GM21360 (cell line): ENCODE measurements at regions not wholly inside any gene's neighbourhood (a gene's known extent, or its start where the extent isn't known, plus 50 kb on each side); places are given as distances from the start of the nearest gene placed in this dataset.
"Not testable (repeated sequence)": the region's sequence is repeated elsewhere in the genome, so short reads cannot be mapped to it uniquely, and the experiment has no call there.

Experiments
- ATAC-seq: cut with Tn5 transposase; IDR thresholded peaks from one replicate; pipeline ENCODE4 v1.9.1; 2021; ENCODE audit warnings: mild to moderate bottlenecking, moderate library complexity; ENCODE audit not compliant: unreplicated experiment

GRCh38 chr7:76926416-76926815 is 105.7 kb downstream of the SPDYE17 start:
- ATAC-seq, result not testable (repeated sequence)

GRCh38 chr7:76924756-76925155 is 107.4 kb downstream of the SPDYE17 start:
- not testable (repeated sequence) for ATAC-seq

GRCh38 chr7:76918619-76919018 is 113.5 kb downstream of the SPDYE17 start:
- not testable (repeated sequence) for ATAC-seq

- peak; percentile 68 for ATAC-seq
Observed at GRCh38 chr7:76914361-76914760, 117.8 kb downstream of the SPDYE17 start.

- not testable (repeated sequence) for ATAC-seq
Observed at GRCh38 chr7:76912011-76912814, 119.9 kb downstream of the SPDYE17 start.

GRCh38 chr7:76904688-76905087 is 127.5 kb downstream of the SPDYE17 start:
- not testable (repeated sequence) for ATAC-seq

- ATAC-seq, result not testable (repeated sequence)
Observed at GRCh38 chr7:76901944-76902710, 130.0 kb downstream of the SPDYE17 start.

- not testable (repeated sequence) for ATAC-seq
Observed at GRCh38 chr7:76898807-76899206, 133.4 kb downstream of the SPDYE17 start.

GRCh38 chr7:76897007-76897406 is 135.2 kb downstream of the SPDYE17 start:
- ATAC-seq, result not testable (repeated sequence)

GRCh38 chr7:76895696-76896095 is 136.5 kb downstream of the SPDYE17 start:
- not testable (repeated sequence) for ATAC-seq

- not testable (repeated sequence) for ATAC-seq
Observed at GRCh38 chr7:76891771-76892170, 140.4 kb downstream of the SPDYE17 start.

- ATAC-seq, result not testable (repeated sequence)
Observed at GRCh38 chr7:76879733-76880288, 152.3 kb downstream of the SPDYE17 start.

GRCh38 chr7:76875760-76876159 is 156.4 kb downstream of the SPDYE17 start:
- not testable (repeated sequence) for ATAC-seq

GRCh38 chr7:76870504-76870808 is 161.7 kb downstream of the SPDYE17 start:
- not testable (repeated sequence) for ATAC-seq

- ATAC-seq, result not testable (repeated sequence)
Observed at GRCh38 chr7:76867364-76867889, 164.7 kb downstream of the SPDYE17 start.

GRCh38 chr7:76863150-76863773 is 168.9 kb downstream of the SPDYE17 start:
- ATAC-seq, result not testable (repeated sequence)

GRCh38 chr7:76862241-76862640 is 169.9 kb downstream of the SPDYE17 start:
- ATAC-seq, result not testable (repeated sequence)

- ATAC-seq, result not testable (repeated sequence)
Observed at GRCh38 chr7:76859933-76860332, 172.2 kb downstream of the SPDYE17 start.

- not testable (repeated sequence) for ATAC-seq
Observed at GRCh38 chr7:76854631-76855030, 177.5 kb downstream of the SPDYE17 start.

GRCh38 chr7:76852787-76853584 is 179.2 kb downstream of the SPDYE17 start:
- ATAC-seq, result not testable (repeated sequence)
